Gastroesophageal sphincter (tissue), 3 donors: ENCODE measurements at regions not wholly inside any gene's neighbourhood (a gene's known extent, or its start where the extent isn't known, plus 50 kb on each side); places are given as distances from the start of the nearest gene placed in this dataset.

Source experiments
- CTCF ChIP-seq, 4 experiments: fragments of 200-600 bp in 2 of 4; fragments of 450-650 bp in 2 of 4; sonication (generic) in 1 of 4; IDR thresholded peaks; one replicate each; pipeline ENCODE4 v1.5.1; 2017 to 2019; ENCODE audit warnings: antibody characterized with exemption in 4 of 4, mild to moderate bottlenecking in 2 of 4, moderate library complexity in 2 of 4
- EP300 ChIP-seq: sonication (generic); formaldehyde crosslinking; IDR thresholded peaks from one replicate; pipeline ENCODE4 v1.6.1; 2017; ENCODE audit warnings: antibody characterized with exemption, mild to moderate bottlenecking

- TF ChIP-seq CTCF (IDR thresholded peaks at IDR 0.05): no peak
- TF ChIP-seq EP300: no peak
Observed at GRCh38 chr13:112204346-112205327, 137.7 kb downstream of the SOX1 start.
